ENCODE measurements at regions not wholly inside any gene's neighbourhood (a gene's known extent, or its start where the extent isn't known, plus 50 kb on each side); places are given as distances from the start of the nearest gene placed in this dataset.

DNA sequence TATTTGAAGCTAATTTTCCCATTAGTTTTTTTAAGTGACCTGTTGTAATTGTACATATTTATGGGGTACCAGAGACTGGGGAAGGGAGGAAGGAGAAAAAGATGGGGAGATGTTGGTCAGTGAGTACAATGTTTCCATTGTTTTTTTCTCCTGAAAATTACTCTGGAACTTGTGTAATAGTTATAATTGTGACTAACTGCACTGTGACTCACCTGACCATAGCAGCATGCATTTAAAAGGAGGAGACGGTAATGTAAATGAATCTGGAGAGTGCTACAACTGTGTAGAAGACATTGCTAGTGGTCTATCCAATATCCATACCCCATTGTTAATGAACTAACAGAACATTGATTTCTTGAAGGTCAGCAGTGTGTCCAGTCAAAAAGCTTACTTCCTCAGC, 133.4 kb downstream of the RFPL4B start:
- H4K20me1 ChIP-seq (ENCODE audit: insufficient read depth, low read length), result no peaks in the 10 kb centered on the region
- no peaks in the 10 kb centered on the region for H3K9me2 ChIP-seq (replicated peaks; ENCODE audit: insufficient read depth, low read length)
- no peak overlapping the region for H3K9ac ChIP-seq (ENCODE audit: low read length)
- no peaks in the 10 kb centered on the region for H3K79me2 ChIP-seq (ENCODE audit: low read length)
- H3K27me3 ChIP-seq (replicated peaks; ENCODE audit: insufficient read depth, low read length), result no peaks in the 10 kb centered on the region
- H3K4me1 ChIP-seq (ENCODE audit: low read length), result no peaks in the 10 kb centered on the region
- H3K36me3 ChIP-seq (replicated peaks; ENCODE audit: insufficient read depth, low read length), result no peaks in the 10 kb centered on the region
- no peaks in the 10 kb centered on the region for H3F3A ChIP-seq (ENCODE audit: insufficient read depth, low read length)
- no peak for TF ChIP-seq EZH2 (optimal IDR thresholded peaks at IDR 0.05; ENCODE audit: low read depth, low read length)
- TF ChIP-seq EZH2phosphoT487 (IDR thresholded peaks at IDR 0.05; ENCODE audit: low read length), result no peak
- TF ChIP-seq, protein P1, sequence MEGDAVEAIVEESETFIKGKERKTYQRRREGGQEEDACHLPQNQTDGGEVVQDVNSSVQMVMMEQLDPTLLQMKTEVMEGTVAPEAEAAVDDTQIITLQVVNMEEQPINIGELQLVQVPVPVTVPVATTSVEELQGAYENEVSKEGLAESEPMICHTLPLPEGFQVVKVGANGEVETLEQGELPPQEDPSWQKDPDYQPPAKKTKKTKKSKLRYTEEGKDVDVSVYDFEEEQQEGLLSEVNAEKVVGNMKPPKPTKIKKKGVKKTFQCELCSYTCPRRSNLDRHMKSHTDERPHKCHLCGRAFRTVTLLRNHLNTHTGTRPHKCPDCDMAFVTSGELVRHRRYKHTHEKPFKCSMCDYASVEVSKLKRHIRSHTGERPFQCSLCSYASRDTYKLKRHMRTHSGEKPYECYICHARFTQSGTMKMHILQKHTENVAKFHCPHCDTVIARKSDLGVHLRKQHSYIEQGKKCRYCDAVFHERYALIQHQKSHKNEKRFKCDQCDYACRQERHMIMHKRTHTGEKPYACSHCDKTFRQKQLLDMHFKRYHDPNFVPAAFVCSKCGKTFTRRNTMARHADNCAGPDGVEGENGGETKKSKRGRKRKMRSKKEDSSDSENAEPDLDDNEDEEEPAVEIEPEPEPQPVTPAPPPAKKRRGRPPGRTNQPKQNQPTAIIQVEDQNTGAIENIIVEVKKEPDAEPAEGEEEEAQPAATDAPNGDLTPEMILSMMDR (IDR thresholded peaks at IDR 0.05; ENCODE audit: low read length), result no peak
- no peak overlapping the region for H3K4me3 ChIP-seq (ENCODE audit: low read length)
- no peak overlapping the region for H3K27ac ChIP-seq (ENCODE audit: low read length)
- no peak for DNase-seq
- no peaks in the 10 kb centered on the region for H3K9me3 ChIP-seq (replicated peaks; ENCODE audit: insufficient read depth, low read length)
- no peak overlapping the region for H2AFZ ChIP-seq (ENCODE audit: low read length)
- H3K4me2 ChIP-seq (ENCODE audit: low read depth, low read length), result no peak overlapping the region

DNA sequence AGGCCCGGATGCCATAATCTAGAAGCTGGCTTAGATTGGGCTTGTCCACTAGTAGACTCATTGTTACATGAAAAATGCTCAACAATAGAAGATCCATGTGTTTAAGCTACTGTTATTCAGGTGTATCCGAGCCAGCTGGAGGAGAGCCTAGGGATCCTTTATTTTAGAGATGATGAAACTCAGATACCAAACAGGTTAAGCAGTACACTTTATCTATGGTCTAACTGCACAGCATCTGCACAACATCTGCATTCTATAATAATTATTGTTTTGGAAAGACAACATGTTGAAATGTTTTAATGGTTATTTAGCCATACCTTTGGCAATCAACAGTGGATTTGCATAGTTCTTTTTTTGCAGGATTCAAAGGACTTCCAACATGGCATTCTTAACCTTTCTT, 134.1 kb downstream of the RFPL4B start:
- Histone ChIP-seq H3K4me3 (ENCODE audit: low read length) (no peak overlapping the region), H3K27me3 (replicated peaks; ENCODE audit: insufficient read depth, low read length) (no peaks in the 10 kb centered on the region), H2AFZ (ENCODE audit: low read length) (no peak overlapping the region), H4K20me1 (ENCODE audit: insufficient read depth, low read length) (no peaks in the 10 kb centered on the region), H3K36me3 (replicated peaks; ENCODE audit: insufficient read depth, low read length) (no peaks in the 10 kb centered on the region), H3K9ac (ENCODE audit: low read length) (no peak overlapping the region), H3F3A (ENCODE audit: insufficient read depth, low read length) (no peaks in the 10 kb centered on the region), H3K9me2 (replicated peaks; ENCODE audit: insufficient read depth, low read length) (no peaks in the 10 kb centered on the region), H3K27ac (ENCODE audit: low read length) (no peak overlapping the region), H3K9me3 (replicated peaks; ENCODE audit: insufficient read depth, low read length) (no peaks in the 10 kb centered on the region), H3K4me2 (ENCODE audit: low read depth, low read length) (no peak overlapping the region), H3K79me2 (ENCODE audit: low read length) (no peaks in the 10 kb centered on the region), H3K4me1 (ENCODE audit: low read length) (no peaks in the 10 kb centered on the region)
- TF ChIP-seq EZH2phosphoT487 (IDR thresholded peaks at IDR 0.05; ENCODE audit: low read length) (no peak), EZH2 (optimal IDR thresholded peaks at IDR 0.05; ENCODE audit: low read depth, low read length) (no peak)
- TF ChIP-seq, protein P1 (IDR thresholded peaks at IDR 0.05; ENCODE audit: low read length), result no peak
- no peak for DNase-seq

DNA sequence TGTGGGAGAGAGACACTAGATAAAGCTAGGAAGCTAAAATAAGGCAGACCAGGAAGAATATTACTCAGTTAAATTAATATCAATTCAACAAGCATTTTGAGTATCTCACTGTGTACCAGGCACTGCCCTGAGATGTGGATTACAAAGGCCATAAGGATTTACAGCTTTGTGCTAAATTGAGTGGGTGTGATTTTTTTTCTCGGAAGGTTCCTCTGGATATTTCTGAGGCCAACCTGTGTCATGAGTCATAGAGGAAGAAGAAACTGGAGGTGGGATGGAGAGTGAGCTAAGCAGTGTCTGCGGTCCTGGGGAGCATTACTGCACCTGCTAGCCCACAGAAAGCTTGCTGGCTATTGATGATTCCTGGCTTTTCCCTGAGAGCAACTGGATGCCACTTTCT, 135.2 kb downstream of the RFPL4B start:
- no peaks in the 10 kb centered on the region for H3F3A ChIP-seq (ENCODE audit: insufficient read depth, low read length)
- no peak overlapping the region for H3K27ac ChIP-seq (ENCODE audit: low read length)
- no peak overlapping the region for H3K4me2 ChIP-seq (ENCODE audit: low read depth, low read length)
- no peaks in the 10 kb centered on the region for H3K9me3 ChIP-seq (replicated peaks; ENCODE audit: insufficient read depth, low read length)
- no peak overlapping the region for H2AFZ ChIP-seq (ENCODE audit: low read length)
- H4K20me1 ChIP-seq (ENCODE audit: insufficient read depth, low read length), result no peaks in the 10 kb centered on the region
- H3K9ac ChIP-seq (ENCODE audit: low read length), result no peak overlapping the region
- H3K79me2 ChIP-seq (ENCODE audit: low read length), result no peaks in the 10 kb centered on the region
- TF ChIP-seq, protein P1 (IDR thresholded peaks at IDR 0.05; ENCODE audit: low read length), result no peak
- no peak for TF ChIP-seq EZH2phosphoT487 (IDR thresholded peaks at IDR 0.05; ENCODE audit: low read length)
- TF ChIP-seq EZH2 (optimal IDR thresholded peaks at IDR 0.05; ENCODE audit: low read depth, low read length), result no peak
- DNase-seq, result no peak
- no peaks in the 10 kb centered on the region for H3K27me3 ChIP-seq (replicated peaks; ENCODE audit: insufficient read depth, low read length)
- no peaks in the 10 kb centered on the region for H3K9me2 ChIP-seq (replicated peaks; ENCODE audit: insufficient read depth, low read length)
- no peak overlapping the region for H3K4me3 ChIP-seq (ENCODE audit: low read length)
- no peaks in the 10 kb centered on the region for H3K4me1 ChIP-seq (ENCODE audit: low read length)
- H3K36me3 ChIP-seq (replicated peaks; ENCODE audit: insufficient read depth, low read length), result no peaks in the 10 kb centered on the region

All from MM.1S (cell line).